Calu3 (cell line): ENCODE measurements at regions not wholly inside any gene's neighbourhood (a gene's known extent, or its start where the extent isn't known, plus 50 kb on each side); places are given as distances from the start of the nearest gene placed in this dataset.

ENCODE experiments used
- BruUV-seq: library from RNA; stranded (reverse); fragments of 400-500 nt; replicated peaks from 2 replicates; lab custom pipeline; 2021; lab: Mats Ljungman, UMichigan
- CTCF ChIA-PET: fragments of 300-600 bp; sonication (Branson Sonifier 250); formaldehyde crosslinking; loops from one replicate; lab custom pipeline; 2022; ENCODE audit warnings: antibody characterized with exemption; lab: Charles Lee
- DNase-seq: peaks from one replicate; pipeline ENCODE4 v3.0.0; 2022
- H3K27ac Mint-ChIP-seq: one replicate; pipeline ENCODE4 v1.8.0; 2022; ENCODE audit warnings: mixed read lengths; ENCODE audit not compliant: unreplicated experiment
- H3K27me3 Mint-ChIP-seq: one replicate; pipeline ENCODE4 v1.8.0; 2022; ENCODE audit warnings: mixed read lengths; ENCODE audit not compliant: unreplicated experiment
- H3K36me3 Mint-ChIP-seq: one replicate; pipeline ENCODE4 v1.8.0; 2022; ENCODE audit warnings: mild to moderate bottlenecking, moderate library complexity, mixed read lengths; ENCODE audit not compliant: insufficient read depth, unreplicated experiment
- H3K4me1 Mint-ChIP-seq: one replicate; pipeline ENCODE4 v1.8.0; 2022; ENCODE audit warnings: mild to moderate bottlenecking, low read depth, mixed read lengths; ENCODE audit not compliant: unreplicated experiment
- H3K4me3 Mint-ChIP-seq: one replicate; pipeline ENCODE4 v1.8.0; 2022; ENCODE audit warnings: mild to moderate bottlenecking, low read depth, moderate library complexity, mixed read lengths; ENCODE audit not compliant: unreplicated experiment
- H3K9me3 Mint-ChIP-seq: one replicate; pipeline ENCODE4 v1.8.0; 2022; ENCODE audit warnings: low read depth, mixed read lengths; ENCODE audit not compliant: unreplicated experiment
- intact Hi-C: fragments of 100-400 bp; cut with micrococcal nuclease; formaldehyde crosslinking; loops from one replicate; pipeline ENCODE4 v1.10.0; 2022; ENCODE audit not compliant: unreplicated experiment
- TF ChIP-seq, protein P1 (sequence below): fragments of 200-600 bp; IDR thresholded peaks from one replicate; pipeline ENCODE4 v1.8.0; 2022; ENCODE audit warnings: antibody characterized with exemption; ENCODE audit not compliant: unreplicated experiment

DNA sequence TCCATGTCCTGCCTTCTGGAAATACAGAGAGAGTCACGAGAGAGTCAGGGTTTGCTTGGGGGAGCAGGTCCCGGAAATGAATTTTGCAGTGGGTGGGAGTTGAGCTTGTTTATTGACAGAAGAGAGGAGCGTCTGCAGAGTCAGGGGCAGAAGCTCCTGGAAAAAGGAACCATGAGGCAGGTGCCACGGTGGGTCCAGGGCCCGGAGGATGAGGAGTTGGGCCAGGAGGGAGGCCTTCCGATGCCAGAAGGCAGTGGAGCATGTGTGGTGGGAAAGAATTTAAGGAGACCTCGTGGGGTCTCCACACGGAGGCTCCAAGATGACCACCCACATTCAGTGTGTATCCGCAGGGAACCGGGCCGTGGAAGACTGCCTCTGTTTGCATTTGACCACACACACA, 461.2 kb downstream of the BRD1 start:
- Mint-ChIP-seq H3K4me3 (no peak overlapping the region), H3K27me3 (peaks cover 44% of the 10 kb centered on the region), H3K36me3 (no peaks in the 10 kb centered on the region), H3K4me1 (no peaks in the 10 kb centered on the region), H3K9me3 (peaks cover 4% of the 10 kb centered on the region), H3K27ac (no peak overlapping the region)
- no peak for DNase-seq
- CTCF ChIA-PET, result no interaction called here
- BruUV-seq, result no TSS peak
- TF ChIP-seq, protein P1, sequence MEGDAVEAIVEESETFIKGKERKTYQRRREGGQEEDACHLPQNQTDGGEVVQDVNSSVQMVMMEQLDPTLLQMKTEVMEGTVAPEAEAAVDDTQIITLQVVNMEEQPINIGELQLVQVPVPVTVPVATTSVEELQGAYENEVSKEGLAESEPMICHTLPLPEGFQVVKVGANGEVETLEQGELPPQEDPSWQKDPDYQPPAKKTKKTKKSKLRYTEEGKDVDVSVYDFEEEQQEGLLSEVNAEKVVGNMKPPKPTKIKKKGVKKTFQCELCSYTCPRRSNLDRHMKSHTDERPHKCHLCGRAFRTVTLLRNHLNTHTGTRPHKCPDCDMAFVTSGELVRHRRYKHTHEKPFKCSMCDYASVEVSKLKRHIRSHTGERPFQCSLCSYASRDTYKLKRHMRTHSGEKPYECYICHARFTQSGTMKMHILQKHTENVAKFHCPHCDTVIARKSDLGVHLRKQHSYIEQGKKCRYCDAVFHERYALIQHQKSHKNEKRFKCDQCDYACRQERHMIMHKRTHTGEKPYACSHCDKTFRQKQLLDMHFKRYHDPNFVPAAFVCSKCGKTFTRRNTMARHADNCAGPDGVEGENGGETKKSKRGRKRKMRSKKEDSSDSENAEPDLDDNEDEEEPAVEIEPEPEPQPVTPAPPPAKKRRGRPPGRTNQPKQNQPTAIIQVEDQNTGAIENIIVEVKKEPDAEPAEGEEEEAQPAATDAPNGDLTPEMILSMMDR, result no peak
- intact Hi-C loops, result no loop called here

DNA sequence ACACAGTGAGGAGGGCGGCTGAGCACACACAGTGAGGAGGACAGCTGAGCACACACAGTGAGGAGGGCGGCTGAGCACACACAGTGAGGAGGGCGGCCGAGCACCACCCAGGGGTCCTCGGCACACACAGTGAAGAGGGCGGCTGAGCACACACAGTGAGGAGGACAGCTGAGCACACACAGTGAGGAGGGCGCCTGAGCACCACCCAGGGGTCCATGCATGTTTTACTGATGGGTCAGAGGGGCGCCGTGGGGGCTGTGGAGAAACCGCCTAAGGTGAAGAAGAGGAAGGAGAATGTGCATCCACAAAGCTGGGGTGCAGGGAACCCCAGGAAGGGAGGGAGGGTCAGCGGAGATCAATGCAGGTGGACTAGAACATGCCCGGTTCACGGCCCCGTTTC, 461.8 kb downstream of the BRD1 start:
- no TSS peak for BruUV-seq
- Mint-ChIP-seq H3K27ac (no peak overlapping the region), H3K9me3 (peaks cover 4% of the 10 kb centered on the region), H3K27me3 (peaks cover 49% of the 10 kb centered on the region), H3K4me3 (no peak overlapping the region), H3K36me3 (no peaks in the 10 kb centered on the region), H3K4me1 (no peaks in the 10 kb centered on the region)
- intact Hi-C loops, result no loop called here
- CTCF ChIA-PET, result no interaction called here
- TF ChIP-seq, protein P1, result no peak
- DNase-seq, result no peak

DNA sequence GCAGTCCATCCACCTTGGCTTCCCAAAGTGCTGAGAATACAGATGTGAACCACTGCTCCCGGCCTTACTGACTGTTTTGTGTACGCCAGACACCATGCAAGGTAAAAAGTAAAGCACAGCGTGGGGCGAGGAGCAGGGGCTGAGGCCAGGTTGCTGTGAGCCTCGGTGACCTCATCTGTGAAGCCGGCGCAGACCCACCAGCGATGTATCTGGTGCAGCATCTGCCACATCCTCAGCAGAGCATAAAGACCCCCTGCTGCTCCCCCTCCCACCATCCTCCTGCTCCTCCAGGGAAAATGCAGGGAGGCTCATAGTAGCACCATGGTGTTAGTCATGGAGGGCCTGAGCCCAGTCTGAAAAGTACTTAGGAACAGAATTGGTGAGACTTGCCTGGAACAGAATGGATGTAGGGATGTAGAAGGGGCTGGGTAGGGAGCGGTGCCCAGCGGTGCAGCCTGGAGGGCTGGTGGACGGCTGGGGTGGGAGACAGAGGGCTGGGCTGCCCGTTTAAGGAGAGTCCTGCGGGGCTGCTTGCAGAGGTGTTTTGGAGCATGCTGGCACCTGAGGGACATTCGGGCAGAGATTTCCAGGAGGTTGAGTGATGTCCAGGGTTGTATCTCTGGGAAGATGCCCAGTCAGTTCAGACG, 462.4 kb downstream of the BRD1 start:
- H3K27ac Mint-ChIP-seq, result no peak overlapping the region
- H3K9me3 Mint-ChIP-seq, result peaks cover 4% of the 10 kb centered on the region
- H3K4me1 Mint-ChIP-seq, result no peaks in the 10 kb centered on the region
- no peaks in the 10 kb centered on the region for H3K36me3 Mint-ChIP-seq
- intact Hi-C loops, result no loop called here
- TF ChIP-seq, protein P1, result no peak
- peaks cover 53% of the 10 kb centered on the region for H3K27me3 Mint-ChIP-seq
- no peak for DNase-seq
- BruUV-seq, result no TSS peak
- CTCF ChIA-PET, result no interaction called here
- H3K4me3 Mint-ChIP-seq, result no peak overlapping the region

DNA sequence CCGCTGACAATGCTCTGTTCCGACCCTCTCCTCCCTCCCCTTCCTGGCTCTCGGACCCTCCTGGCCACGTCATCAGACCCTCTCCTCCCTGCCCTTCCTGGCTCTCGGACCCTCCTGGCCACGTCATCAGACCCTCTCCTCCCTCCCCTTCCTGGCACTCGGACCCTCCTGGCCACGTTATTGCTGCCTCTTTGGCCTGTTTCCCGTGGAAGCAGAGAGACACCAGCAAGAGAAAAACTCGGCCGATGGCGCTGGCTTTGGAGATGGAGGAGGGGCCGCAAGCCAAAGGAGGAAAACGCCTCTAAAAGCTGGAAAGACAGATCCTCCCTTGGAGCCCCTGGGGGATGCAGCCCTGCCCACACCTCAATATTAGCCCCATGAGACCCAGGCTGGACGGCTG, 463.3 kb downstream of the BRD1 start:
- DNase-seq, result no peak
- TF ChIP-seq, protein P1, result no peak
- no peaks in the 10 kb centered on the region for H3K36me3 Mint-ChIP-seq
- BruUV-seq, result no TSS peak
- no peak overlapping the region for H3K4me3 Mint-ChIP-seq
- no peaks in the 10 kb centered on the region for H3K4me1 Mint-ChIP-seq
- H3K9me3 Mint-ChIP-seq, result peaks cover 4% of the 10 kb centered on the region
- CTCF ChIA-PET, result interaction anchor here (0.7 kb wide), 1 partner anchor 263 kb away, joined by 3 read pairs; no protein-coding TSS in a partner anchor
- peaks cover 47% of the 10 kb centered on the region for H3K27me3 Mint-ChIP-seq
- H3K27ac Mint-ChIP-seq, result no peak overlapping the region
- intact Hi-C loops, result no loop called here
